PFSK-1 (cell line): ENCODE measurements at regions not wholly inside any gene's neighbourhood (a gene's known extent, or its start where the extent isn't known, plus 50 kb on each side); places are given as distances from the start of the nearest gene placed in this dataset.

Experiments
- FOXP2 ChIP-seq: optimal IDR thresholded peaks from 2 replicates; pipeline ENCODE3; 2011; ENCODE audit warnings: borderline replicate concordance, control low read depth, inconsistent platforms; ENCODE audit not compliant: insufficient read depth; ENCODE audit errors: extremely low read length, extremely low read depth
- POLR2AphosphoS5 ChIP-seq: IDR thresholded peaks from 2 replicates; pipeline ENCODE4 v1.6.1; 2012; ENCODE audit warnings: low read depth, mild to moderate bottlenecking, control low read depth, low read length, moderate library complexity
- SIN3A ChIP-seq: IDR thresholded peaks from 2 replicates; pipeline ENCODE4 v1.6.1; 2012; ENCODE audit warnings: mild to moderate bottlenecking, low read length, moderate library complexity, borderline replicate concordance; ENCODE audit not compliant: insufficient read depth
- TAF1 ChIP-seq: IDR thresholded peaks from 2 replicates; pipeline ENCODE4 v1.6.1; 2012; ENCODE audit warnings: low read length, control low read depth, borderline replicate concordance; ENCODE audit not compliant: insufficient read depth
- TF ChIP-seq, protein P1 (sequence below), 2 experiments: IDR thresholded peaks; 2 replicates each; pipeline versions ENCODE4 v1.6.1 to v1.8.0; 2011 to 2012; ENCODE audit warnings: low read depth in 2 of 2, low read length in 2 of 2, control low read depth in 1 of 2, inconsistent platforms in 1 of 2, mild to moderate bottlenecking in 1 of 2, moderate library complexity in 1 of 2; ENCODE audit not compliant: insufficient read depth in 1 of 2

DNA sequence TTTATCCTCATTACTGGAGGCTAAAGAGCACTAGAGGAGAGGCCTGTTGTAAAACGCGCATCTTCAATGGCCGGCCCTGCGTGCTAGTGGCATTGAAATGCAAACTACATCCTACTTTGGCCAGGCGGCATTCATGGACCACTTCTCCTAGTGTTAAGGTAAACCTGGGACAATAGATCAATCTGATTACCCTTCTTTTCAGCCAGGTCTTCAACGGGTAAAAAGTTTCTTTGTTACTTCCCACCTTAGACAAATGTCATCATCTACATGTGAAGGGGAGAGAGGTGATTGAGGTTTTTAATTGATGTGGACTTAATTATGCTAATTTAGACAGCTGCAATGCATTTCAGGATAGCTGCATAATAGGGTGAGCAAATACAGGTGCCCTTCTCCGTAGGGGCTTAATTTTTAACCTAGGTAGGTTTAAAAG, 628.0 kb downstream of the ZEB2 start:
- TF ChIP-seq POLR2AphosphoS5 = no peak
- TF ChIP-seq TAF1 = no peak
- TF ChIP-seq SIN3A = no peak
- TF ChIP-seq FOXP2 = no peak
- TF ChIP-seq, protein P1, sequence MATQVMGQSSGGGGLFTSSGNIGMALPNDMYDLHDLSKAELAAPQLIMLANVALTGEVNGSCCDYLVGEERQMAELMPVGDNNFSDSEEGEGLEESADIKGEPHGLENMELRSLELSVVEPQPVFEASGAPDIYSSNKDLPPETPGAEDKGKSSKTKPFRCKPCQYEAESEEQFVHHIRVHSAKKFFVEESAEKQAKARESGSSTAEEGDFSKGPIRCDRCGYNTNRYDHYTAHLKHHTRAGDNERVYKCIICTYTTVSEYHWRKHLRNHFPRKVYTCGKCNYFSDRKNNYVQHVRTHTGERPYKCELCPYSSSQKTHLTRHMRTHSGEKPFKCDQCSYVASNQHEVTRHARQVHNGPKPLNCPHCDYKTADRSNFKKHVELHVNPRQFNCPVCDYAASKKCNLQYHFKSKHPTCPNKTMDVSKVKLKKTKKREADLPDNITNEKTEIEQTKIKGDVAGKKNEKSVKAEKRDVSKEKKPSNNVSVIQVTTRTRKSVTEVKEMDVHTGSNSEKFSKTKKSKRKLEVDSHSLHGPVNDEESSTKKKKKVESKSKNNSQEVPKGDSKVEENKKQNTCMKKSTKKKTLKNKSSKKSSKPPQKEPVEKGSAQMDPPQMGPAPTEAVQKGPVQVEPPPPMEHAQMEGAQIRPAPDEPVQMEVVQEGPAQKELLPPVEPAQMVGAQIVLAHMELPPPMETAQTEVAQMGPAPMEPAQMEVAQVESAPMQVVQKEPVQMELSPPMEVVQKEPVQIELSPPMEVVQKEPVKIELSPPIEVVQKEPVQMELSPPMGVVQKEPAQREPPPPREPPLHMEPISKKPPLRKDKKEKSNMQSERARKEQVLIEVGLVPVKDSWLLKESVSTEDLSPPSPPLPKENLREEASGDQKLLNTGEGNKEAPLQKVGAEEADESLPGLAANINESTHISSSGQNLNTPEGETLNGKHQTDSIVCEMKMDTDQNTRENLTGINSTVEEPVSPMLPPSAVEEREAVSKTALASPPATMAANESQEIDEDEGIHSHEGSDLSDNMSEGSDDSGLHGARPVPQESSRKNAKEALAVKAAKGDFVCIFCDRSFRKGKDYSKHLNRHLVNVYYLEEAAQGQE (IDR thresholded peaks at IDR 0.05; ENCODE audit: insufficient read depth in 1 of 2, low read depth in 2 of 2, low read length in 2 of 2) = no peak

DNA sequence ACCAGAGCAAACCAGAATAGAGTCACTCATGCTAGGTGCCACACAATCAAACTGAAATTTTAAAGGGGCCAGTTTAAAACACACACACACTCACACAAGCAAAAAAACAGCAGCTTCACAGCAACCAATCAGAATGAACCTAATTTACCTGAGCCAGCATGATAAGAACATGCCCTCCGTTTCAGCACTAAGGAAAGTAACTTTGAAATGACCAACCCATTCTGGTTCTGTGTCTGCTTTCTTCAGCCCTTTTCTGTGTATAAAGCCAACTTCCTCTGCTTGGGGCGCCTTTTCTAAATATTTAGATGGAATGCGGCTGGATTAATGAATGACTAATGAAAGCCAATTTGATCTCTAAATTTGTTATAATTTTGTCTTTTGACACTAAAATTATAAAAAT, 629.1 kb downstream of the ZEB2 start:
- TF ChIP-seq TAF1 (no peak), FOXP2 (no peak), POLR2AphosphoS5 (no peak), SIN3A (no peak)
- TF ChIP-seq, protein P1 (IDR thresholded peaks at IDR 0.05; ENCODE audit: insufficient read depth in 1 of 2, low read depth in 2 of 2, low read length in 2 of 2) = no peak

DNA sequence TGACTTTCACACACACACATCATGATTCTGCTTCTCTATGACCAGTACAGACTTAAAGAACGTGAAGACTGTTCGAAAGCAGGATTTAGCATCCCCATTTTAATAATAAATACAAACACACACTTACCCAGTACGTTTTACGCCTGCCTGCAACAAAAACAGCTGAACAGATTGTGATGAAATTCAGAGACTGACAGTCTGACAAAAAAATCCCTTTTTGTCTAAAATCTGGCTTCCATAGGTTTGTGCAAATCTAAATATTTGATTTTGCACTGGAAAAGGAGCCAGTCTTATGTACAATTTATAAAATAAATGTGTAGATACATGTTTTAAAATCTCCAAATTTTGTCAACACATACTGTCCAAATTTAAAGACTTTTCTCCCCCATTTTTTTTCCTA, 630.7 kb downstream of the ZEB2 start:
- TF ChIP-seq TAF1 (no peak), POLR2AphosphoS5 (no peak), FOXP2 (no peak), SIN3A (no peak)
- TF ChIP-seq, protein P1 (IDR thresholded peaks at IDR 0.05; ENCODE audit: insufficient read depth in 1 of 2, low read depth in 2 of 2, low read length in 2 of 2) = no peak

DNA sequence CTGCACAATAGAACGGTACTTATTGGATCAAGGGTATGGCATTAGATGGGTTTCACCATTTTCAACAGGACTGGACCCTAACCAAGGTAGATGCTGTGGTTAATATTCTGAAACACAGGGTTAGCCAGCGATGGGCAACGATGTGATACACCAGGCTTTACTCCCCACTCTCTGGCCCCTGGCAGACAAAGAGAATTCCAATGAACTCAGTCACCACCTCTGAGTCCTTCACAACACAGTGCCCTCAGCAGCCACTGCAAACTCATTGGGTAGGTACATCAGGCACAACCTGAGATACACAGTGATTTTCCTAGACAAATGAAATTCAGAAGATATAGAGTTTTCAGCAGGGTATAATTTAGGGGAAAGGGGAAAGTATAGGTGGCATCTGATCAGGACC, 634.5 kb downstream of the ZEB2 start:
- TF ChIP-seq TAF1 = no peak
- TF ChIP-seq FOXP2 = no peak
- TF ChIP-seq POLR2AphosphoS5 = no peak
- TF ChIP-seq, protein P1 (IDR thresholded peaks at IDR 0.05; ENCODE audit: insufficient read depth in 1 of 2, low read depth in 2 of 2, low read length in 2 of 2) = no peak
- no peak for TF ChIP-seq SIN3A

DNA sequence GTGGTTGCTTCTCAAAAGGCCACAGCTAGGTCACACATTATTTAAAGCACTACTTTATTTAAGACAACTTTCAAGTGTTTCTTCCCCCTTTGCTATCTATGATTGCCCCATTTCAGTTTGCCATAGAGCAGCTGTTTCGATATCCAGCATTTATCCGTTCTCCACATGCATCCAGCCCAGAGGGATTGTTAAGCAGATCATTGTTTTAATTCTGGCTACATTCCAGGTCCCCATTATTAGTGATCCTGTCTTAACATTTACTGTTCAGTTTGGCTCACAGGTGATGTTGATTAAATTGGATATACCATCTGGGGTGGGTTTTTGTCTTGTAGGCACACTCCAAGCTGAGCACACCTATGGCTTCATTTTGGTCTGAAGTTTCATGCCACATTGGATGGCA, 638.7 kb downstream of the ZEB2 start:
- TF ChIP-seq FOXP2 = no peak
- TF ChIP-seq, protein P1 (IDR thresholded peaks at IDR 0.05; ENCODE audit: insufficient read depth in 1 of 2, low read depth in 2 of 2, low read length in 2 of 2) = no peak
- TF ChIP-seq SIN3A = no peak
- TF ChIP-seq POLR2AphosphoS5 = no peak
- TF ChIP-seq TAF1 = no peak
